Panc1 (cell line): ENCODE measurements at regions not wholly inside any gene's neighbourhood (a gene's known extent, or its start where the extent isn't known, plus 50 kb on each side); places are given as distances from the start of the nearest gene placed in this dataset.
A peak's percentile ranks its signal among the peaks of the same experiment; 100 is the strongest.

Source experiments
- ATAC-seq: fragments of 200-7000 bp; cut with Tn5 transposase; 2 replicates; pipeline ENCODE4 v1.9.1; 2020; ENCODE audit warnings: mild to moderate bottlenecking, moderate library complexity
- BruUV-seq: library from RNA; stranded (reverse); fragments of 400-500 nt; replicated peaks from 2 replicates; lab custom pipeline; 2021; lab: Mats Ljungman, UMichigan
- CTCF ChIA-PET: fragments of 300-600 bp; sonication (Branson Sonifier 250); formaldehyde crosslinking; loops from one replicate; lab custom pipeline; 2022; ENCODE audit warnings: antibody characterized with exemption; lab: Charles Lee
- POLR2A ChIA-PET: fragments of 300-600 bp; sonication (Branson Sonifier 250); formaldehyde crosslinking; loops from one replicate; lab custom pipeline; 2022; ENCODE audit warnings: antibody characterized with exemption; lab: Charles Lee
- DNase-seq: peaks from one replicate; pipeline ENCODE4 v3.0.0-alpha.2; 2010; ENCODE audit warnings: low read depth, low spot score
- H3K27ac ChIP-seq: 2 replicates; pipeline ENCODE4 v1.5.1; 2011; ENCODE audit warnings: mild to moderate bottlenecking, low read length, inconsistent platforms
- H3K27me3 ChIP-seq: fragments of 200-500 bp; sonication (Bioruptor generic); 2 replicates; pipeline ENCODE4 v1.6.0; 2014; ENCODE audit warnings: low read length, inconsistent platforms; ENCODE audit not compliant: control insufficient read depth, insufficient read depth
- H3K36me3 ChIP-seq: fragments of 200-500 bp; sonication (Bioruptor generic); 2 replicates; pipeline ENCODE4 v1.5.1; 2014; ENCODE audit warnings: inconsistent platforms, mild to moderate bottlenecking, low read length, moderate library complexity; ENCODE audit not compliant: control insufficient read depth, insufficient read depth
- H3K4me1 ChIP-seq: 2 replicates; pipeline ENCODE4 v1.5.1; 2011; ENCODE audit warnings: inconsistent platforms, mild to moderate bottlenecking, low read length, moderate library complexity; ENCODE audit not compliant: control insufficient read depth, insufficient read depth
- H3K4me3 ChIP-seq, 2 experiments: 2 replicates each; pipeline ENCODE4 v1.5.1; 2011 to 2012; ENCODE audit warnings: low read depth in 2 of 2, low read length in 2 of 2, mild to moderate bottlenecking in 2 of 2, inconsistent platforms in 1 of 2, moderate library complexity in 1 of 2
- H3K9me3 ChIP-seq: fragments of 200-500 bp; sonication (Bioruptor generic); 2 replicates; pipeline ENCODE4 v1.5.1; 2014; ENCODE audit warnings: low read depth, mild to moderate bottlenecking, inconsistent platforms, low read length, moderate library complexity; ENCODE audit not compliant: control insufficient read depth, insufficient read depth
- CTCF ChIP-seq: fragments of 450-650 bp; IDR thresholded peaks from 2 replicates; pipeline ENCODE4 v1.5.1; 2017; ENCODE audit warnings: mild to moderate bottlenecking
- POLR2AphosphoS5 ChIP-seq: IDR thresholded peaks from 2 replicates; pipeline ENCODE4 v1.6.1; 2012; ENCODE audit warnings: mild to moderate bottlenecking, low read depth, low read length, moderate library complexity
- SIN3A ChIP-seq: IDR thresholded peaks from 2 replicates; pipeline ENCODE4 v1.6.1; 2012; ENCODE audit warnings: low read depth, mild to moderate bottlenecking, low read length, moderate library complexity, borderline replicate concordance; ENCODE audit not compliant: insufficient read depth
- TCF7L2 ChIP-seq: IDR thresholded peaks from 2 replicates; pipeline ENCODE4 v1.6.1; 2011; ENCODE audit warnings: mild to moderate bottlenecking, low read depth, low read length, inconsistent platforms
- in situ Hi-C: cut with HindIII; loops from 2 replicates; pipeline ENCODE4 v1.10.0; 2016; ENCODE audit warnings: low sequenced_read_pairs, low pct_unique_long_range_greater_than_20kb
- intact Hi-C: fragments of 100-400 bp; cut with micrococcal nuclease; formaldehyde crosslinking; loops from one replicate; pipeline ENCODE4 v1.10.0; 2022; ENCODE audit not compliant: unreplicated experiment
- TF ChIP-seq, protein P1 (sequence below), 2 experiments: IDR thresholded peaks; 2 replicates each; pipeline ENCODE4 v1.6.1; 2011 to 2012; ENCODE audit warnings: low read depth in 2 of 2, control low read depth in 1 of 2, low read length in 1 of 2, mild to moderate bottlenecking in 1 of 2, moderate library complexity in 1 of 2; ENCODE audit not compliant: insufficient read depth in 1 of 2

DNA sequence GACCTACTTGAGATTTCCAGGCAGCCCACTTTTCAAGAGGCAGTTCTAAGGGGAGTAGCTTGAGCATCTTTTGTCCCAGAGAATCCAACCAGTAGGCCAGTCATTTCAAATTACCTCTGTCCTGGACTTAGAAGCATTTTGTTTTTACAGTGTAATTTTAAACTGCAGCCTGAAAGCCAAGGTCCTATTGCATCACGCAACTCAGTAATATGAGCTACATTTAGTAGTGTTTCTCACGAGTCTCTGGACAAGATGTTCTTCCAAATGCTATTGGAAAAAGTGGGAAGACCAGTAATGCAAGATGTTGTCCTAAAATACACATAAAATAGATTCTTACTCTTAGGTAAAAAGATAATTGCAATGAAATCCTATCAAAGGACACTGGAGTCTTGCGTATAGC is 182.5 kb upstream of the ARX start:
- Histone ChIP-seq H3K27ac (no peak overlapping the region), H3K27me3 (no peaks in the 10 kb centered on the region), H3K4me3 (no peak overlapping the region), H3K4me1 (no peaks in the 10 kb centered on the region), H3K36me3 (no peaks in the 10 kb centered on the region), H3K9me3 (no peaks in the 10 kb centered on the region)
- intact Hi-C loops (no loop called here), in situ Hi-C loops (no loop called here)
- ChIA-PET CTCF (no interaction called here), POLR2A (no interaction called here)
- no peak for DNase-seq
- no TSS peak for BruUV-seq
- TF ChIP-seq POLR2AphosphoS5 (no peak), TCF7L2 (no peak)
- ATAC-seq: no peak

- in situ Hi-C loops (no loop called here), intact Hi-C loops (no loop called here)
- no peak for ATAC-seq
- CTCF ChIA-PET: no interaction called here
- Histone ChIP-seq H3K27ac (no peak overlapping the region), H3K36me3 (no peaks in the 10 kb centered on the region), H3K4me3 (no peak overlapping the region), H3K9me3 (no peaks in the 10 kb centered on the region), H3K4me1 (no peaks in the 10 kb centered on the region), H3K27me3 (no peaks in the 10 kb centered on the region)
- BruUV-seq: no TSS peak
- DNase-seq: no peak
- POLR2A ChIA-PET: no interaction called here
- TF ChIP-seq SIN3A: no peak
- TF ChIP-seq POLR2AphosphoS5: no peak
- no peak for TF ChIP-seq CTCF
- no peak for TF ChIP-seq TCF7L2
- TF ChIP-seq, protein P1, sequence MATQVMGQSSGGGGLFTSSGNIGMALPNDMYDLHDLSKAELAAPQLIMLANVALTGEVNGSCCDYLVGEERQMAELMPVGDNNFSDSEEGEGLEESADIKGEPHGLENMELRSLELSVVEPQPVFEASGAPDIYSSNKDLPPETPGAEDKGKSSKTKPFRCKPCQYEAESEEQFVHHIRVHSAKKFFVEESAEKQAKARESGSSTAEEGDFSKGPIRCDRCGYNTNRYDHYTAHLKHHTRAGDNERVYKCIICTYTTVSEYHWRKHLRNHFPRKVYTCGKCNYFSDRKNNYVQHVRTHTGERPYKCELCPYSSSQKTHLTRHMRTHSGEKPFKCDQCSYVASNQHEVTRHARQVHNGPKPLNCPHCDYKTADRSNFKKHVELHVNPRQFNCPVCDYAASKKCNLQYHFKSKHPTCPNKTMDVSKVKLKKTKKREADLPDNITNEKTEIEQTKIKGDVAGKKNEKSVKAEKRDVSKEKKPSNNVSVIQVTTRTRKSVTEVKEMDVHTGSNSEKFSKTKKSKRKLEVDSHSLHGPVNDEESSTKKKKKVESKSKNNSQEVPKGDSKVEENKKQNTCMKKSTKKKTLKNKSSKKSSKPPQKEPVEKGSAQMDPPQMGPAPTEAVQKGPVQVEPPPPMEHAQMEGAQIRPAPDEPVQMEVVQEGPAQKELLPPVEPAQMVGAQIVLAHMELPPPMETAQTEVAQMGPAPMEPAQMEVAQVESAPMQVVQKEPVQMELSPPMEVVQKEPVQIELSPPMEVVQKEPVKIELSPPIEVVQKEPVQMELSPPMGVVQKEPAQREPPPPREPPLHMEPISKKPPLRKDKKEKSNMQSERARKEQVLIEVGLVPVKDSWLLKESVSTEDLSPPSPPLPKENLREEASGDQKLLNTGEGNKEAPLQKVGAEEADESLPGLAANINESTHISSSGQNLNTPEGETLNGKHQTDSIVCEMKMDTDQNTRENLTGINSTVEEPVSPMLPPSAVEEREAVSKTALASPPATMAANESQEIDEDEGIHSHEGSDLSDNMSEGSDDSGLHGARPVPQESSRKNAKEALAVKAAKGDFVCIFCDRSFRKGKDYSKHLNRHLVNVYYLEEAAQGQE (IDR thresholded peaks at IDR 0.05; ENCODE audit: insufficient read depth in 1 of 2, low read depth in 2 of 2, low read length in 1 of 2): no peak
Measured at GRCh38 chrX:25196221-25196620, 180.5 kb upstream of the ARX start.

DNA sequence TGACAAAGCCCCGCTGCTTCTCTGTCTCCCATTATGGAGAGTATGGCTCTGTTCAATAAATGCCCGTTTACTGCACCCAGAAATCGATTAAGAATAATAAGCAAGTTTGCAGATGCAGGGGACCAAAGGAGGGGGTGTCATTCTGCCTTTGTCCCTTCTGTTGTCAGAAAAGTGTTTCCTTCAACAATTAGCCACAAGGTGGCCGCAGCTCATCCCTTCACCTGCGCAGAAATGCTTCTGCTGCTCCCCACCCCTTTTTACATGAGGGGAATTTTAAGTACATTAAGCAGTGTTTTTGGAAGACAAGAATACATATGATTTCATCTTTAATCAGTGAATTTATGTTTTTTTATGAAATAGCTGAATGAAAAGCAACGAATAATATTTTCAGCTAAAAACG is 175.6 kb upstream of the ARX start:
- intact Hi-C loops: no loop called here
- Histone ChIP-seq H3K27ac (no peak overlapping the region), H3K9me3 (no peaks in the 10 kb centered on the region), H3K4me1 (no peaks in the 10 kb centered on the region), H3K36me3 (no peaks in the 10 kb centered on the region), H3K27me3 (no peaks in the 10 kb centered on the region), H3K4me3 (no peak overlapping the region)
- BruUV-seq: no TSS peak
- in situ Hi-C loops: no loop called here
- POLR2A ChIA-PET: no interaction called here
- no peak for ATAC-seq
- peak; percentile 29 for TF ChIP-seq CTCF
- TF ChIP-seq, protein P1 (IDR thresholded peaks at IDR 0.05; ENCODE audit: insufficient read depth in 1 of 2, low read depth in 2 of 2, low read length in 1 of 2): no peak
- no peak for DNase-seq
- CTCF ChIA-PET: interaction anchor here (0.7 kb wide), 1 partner anchor 266 kb away, joined by 4 read pairs; no protein-coding TSS in a partner anchor
